Stomach (tissue), 8 donors: ENCODE measurements at regions not wholly inside any gene's neighbourhood (a gene's known extent, or its start where the extent isn't known, plus 50 kb on each side); places are given as distances from the start of the nearest gene placed in this dataset.

Experiments
- DNase-seq, 2 donors: peaks; one replicate each; pipeline versions ENCODE4 v3.0.0 to v3.0.0-alpha.2; 2013 to 2019
- H3K27ac ChIP-seq, 5 donors: fragments of 200-600 bp in 4 of 5; sonication (generic) in 4 of 5; one replicate each; pipeline ENCODE4 v1.5.1; 2013 to 2019; ENCODE audit warnings: mild to moderate bottlenecking in 1 of 5, moderate library complexity in 1 of 5
- H3K27me3 ChIP-seq, 3 donors: fragments of 200-600 bp; sonication (generic); one replicate each; pipeline ENCODE4 v1.5.1; 2017 to 2019; ENCODE audit warnings: mixed run types in 1 of 3
- H3K36me3 ChIP-seq, 4 donors: fragments of 200-600 bp; sonication (generic); 1 replicate in 3 of 4; 2 replicates in 1 of 4; pipeline ENCODE4 v1.5.1; 2016 to 2019
- H3K4me1 ChIP-seq, 4 donors: fragments of 200-600 bp; sonication (generic); one replicate each; pipeline ENCODE4 v1.5.1; 2016 to 2019
- H3K4me3 ChIP-seq, 4 donors: fragments of 200-600 bp; sonication (generic) in 3 of 4; one replicate each; pipeline ENCODE4 v1.5.1; 2016 to 2019; ENCODE audit warnings: mild to moderate bottlenecking in 1 of 4
- H3K9me3 ChIP-seq, 4 donors: fragments of 200-600 bp; sonication (generic); one replicate each; pipeline ENCODE4 v1.5.1; 2016 to 2019
- CTCF ChIP-seq, 7 experiments: fragments of 450-650 bp in 4 of 7; fragments of 200-600 bp in 3 of 7; sonication (generic) in 3 of 7; IDR thresholded peaks; one replicate each; pipeline ENCODE4 v1.5.1; 2016 to 2019; ENCODE audit warnings: antibody characterized with exemption in 7 of 7, control low read depth in 2 of 7, mild to moderate bottlenecking in 1 of 7
- EP300 ChIP-seq: sonication (generic); formaldehyde crosslinking; IDR thresholded peaks from one replicate; pipeline ENCODE4 v1.6.1; 2017; ENCODE audit warnings: antibody characterized with exemption
- POLR2A ChIP-seq, 4 donors: fragments of 450-650 bp; IDR thresholded peaks; one replicate each; pipeline ENCODE4 v1.6.1; 2016; ENCODE audit warnings: antibody characterized with exemption in 4 of 4, control low read depth in 2 of 4, mild to moderate bottlenecking in 1 of 4, moderate library complexity in 1 of 4
- POLR2AphosphoS5 ChIP-seq, 3 donors: sonication (generic); formaldehyde crosslinking; IDR thresholded peaks; one replicate each; pipeline ENCODE4 v1.6.1; 2016; ENCODE audit warnings: antibody characterized with exemption in 3 of 3
- WGBS, 5 donors: extraction: QIAGEN DNeasy Blood & Tissue Kit in 3 of 5; methylation state at CpG; one replicate each; pipeline versions ENCODE4 v1.1.5 to v1.1.7; 2013 to 2018; 5-methylcytosine and 5-hydroxymethylcytosine counted together
- intact Hi-C: fragments of 100-400 bp; cut with DNase I; formaldehyde crosslinking; loops from one replicate; pipeline ENCODE4 v1.15.1; 2023; ENCODE audit warnings: low total_unique reads
- donor health status: healthy with polysubstance abuse.
- donor health status: Bipolar disorder and iron deficiency.
- donor health status: healthy.

GRCh38 chr16:72400257-72401083 lies 228.5 kb upstream of the PMFBP1 start:
- H3K27ac ChIP-seq, result no peak overlapping the region
- 37 to 48% (median 46%) methylated on average over 6 of the region's 6 CpGs for WGBS, 5 donors
- H3K4me3 ChIP-seq, result no peak overlapping the region
- H3K9me3 ChIP-seq, result no peaks in the 10 kb centered on the region
- DNase-seq, result peak in 1 of 2 donors; percentile 75
- H3K4me1 ChIP-seq, result no peaks in the 10 kb centered on the region
- intact Hi-C loops, result no loop called here
- peak in 4 of 7 experiments; percentile 40 to 63 (median 51) for TF ChIP-seq CTCF (IDR thresholded peaks at IDR 0.05)
- TF ChIP-seq POLR2AphosphoS5 (IDR thresholded peaks at IDR 0.05), result no peak
- H3K27me3 ChIP-seq, result no peaks in the 10 kb centered on the region
- H3K36me3 ChIP-seq, result no peaks in the 10 kb centered on the region

- intact Hi-C loops, result no loop called here
- Histone ChIP-seq H3K27me3 (no peaks in the 10 kb centered on the region), H3K27ac (no peak overlapping the region), H3K36me3 (no peaks in the 10 kb centered on the region), H3K4me3 (no peak overlapping the region), H3K9me3 (no peaks in the 10 kb centered on the region), H3K4me1 (no peaks in the 10 kb centered on the region)
- 69 to 83% (median 81%) methylated on average over 1 of the region's 1 CpG for WGBS, 5 donors
- no peak for TF ChIP-seq POLR2AphosphoS5 (IDR thresholded peaks at IDR 0.05)
- TF ChIP-seq EP300, result no peak
- no peak for TF ChIP-seq POLR2A (IDR thresholded peaks at IDR 0.05)
- no peak for TF ChIP-seq CTCF (IDR thresholded peaks at IDR 0.05)
- no peak for DNase-seq
Measured at GRCh38 chr16:72399811-72400210, 227.9 kb upstream of the PMFBP1 start.

- TF ChIP-seq CTCF (IDR thresholded peaks at IDR 0.05), result no peak
- no peak for TF ChIP-seq POLR2AphosphoS5 (IDR thresholded peaks at IDR 0.05)
- no peak for TF ChIP-seq EP300
- no peak for TF ChIP-seq POLR2A (IDR thresholded peaks at IDR 0.05)
- Histone ChIP-seq H3K4me3 (no peak overlapping the region), H3K4me1 (no peaks in the 10 kb centered on the region), H3K36me3 (no peaks in the 10 kb centered on the region), H3K27ac (no peak overlapping the region), H3K9me3 (peaks cover 0 to 4% (median 0%) of the 10 kb centered on the region in 4 donors), H3K27me3 (no peaks in the 10 kb centered on the region)
- no peak for DNase-seq
- intact Hi-C loops, result no loop called here
Measured at GRCh38 chr16:72397876-72398275, 225.9 kb upstream of the PMFBP1 start.

GRCh38 chr16:72394526-72394925 lies 222.6 kb upstream of the PMFBP1 start:
- no peaks in the 10 kb centered on the region for H3K4me1 ChIP-seq
- intact Hi-C loops, result no loop called here
- TF ChIP-seq POLR2A (IDR thresholded peaks at IDR 0.05) (no peak), POLR2AphosphoS5 (IDR thresholded peaks at IDR 0.05) (no peak), CTCF (IDR thresholded peaks at IDR 0.05) (no peak), EP300 (no peak)

More at GRCh38 chr16:72394526-72394925, 222.6 kb upstream of the PMFBP1 start:
- Histone ChIP-seq H3K4me3 (no peak overlapping the region), H3K9me3 (peaks cover 0 to 7% (median 0%) of the 10 kb centered on the region in 4 donors), H3K27ac (no peak overlapping the region), H3K36me3 (no peaks in the 10 kb centered on the region), H3K27me3 (no peaks in the 10 kb centered on the region)
- no peak for DNase-seq
